Bronchial epithelial cell (primary cell): ENCODE measurements at regions not wholly inside any gene's neighbourhood (a gene's known extent, or its start where the extent isn't known, plus 50 kb on each side); places are given as distances from the start of the nearest gene placed in this dataset.

Experiments
- DNase-seq: peaks from one replicate; pipeline ENCODE4 v3.0.0-alpha.2; 2010; ENCODE audit warnings: low read depth
- FAIRE-seq: peaks from 2 replicates; lab custom pipeline; 2011; peaks lifted over from hg19 to GRCh38; lab: Jason Lieb, UNC
- H3K27me3 ChIP-seq: 2 replicates; pipeline ENCODE4 v1.5.1; 2011; ENCODE audit warnings: low read length; ENCODE audit not compliant: control insufficient read depth, insufficient read depth
- H3K36me3 ChIP-seq: 2 replicates; pipeline ENCODE4 v1.5.1; 2011; ENCODE audit warnings: low read length; ENCODE audit not compliant: control insufficient read depth, insufficient read depth
- H3K4me3 ChIP-seq: 2 replicates; pipeline ENCODE4 v1.5.1; 2011; ENCODE audit warnings: mild to moderate bottlenecking, low read depth, low read length, control low read depth
- CTCF ChIP-seq: IDR thresholded peaks from 2 replicates; pipeline ENCODE4 v1.5.1; 2011; ENCODE audit warnings: mild to moderate bottlenecking, moderate library complexity, low read length, control low read depth, inconsistent platforms; ENCODE audit not compliant: insufficient read depth, severe bottlenecking

- no peaks in the 10 kb centered on the region for H3K27me3 ChIP-seq
- H3K36me3 ChIP-seq = no peaks in the 10 kb centered on the region
- no peak overlapping the region for H3K4me3 ChIP-seq
- no peak for DNase-seq
- no peak for TF ChIP-seq CTCF
- no peak for FAIRE-seq
These were observed 292.3 kb upstream of the FAT3 start for GRCh38 chr11:91932151-91932821.

- H3K36me3 ChIP-seq = no peaks in the 10 kb centered on the region
- TF ChIP-seq CTCF = no peak
- H3K27me3 ChIP-seq = no peaks in the 10 kb centered on the region
- FAIRE-seq = no peak
- H3K4me3 ChIP-seq = no peak overlapping the region
- no peak for DNase-seq
These were observed 297.2 kb upstream of the FAT3 start for GRCh38 chr11:91927448-91927847.

GRCh38 chr11:91926965-91927364, 297.7 kb upstream of the FAT3 start:
- FAIRE-seq = no peak

GRCh38 chr11:91922846-91923245, 301.8 kb upstream of the FAT3 start:
- H3K27me3 ChIP-seq = no peaks in the 10 kb centered on the region
- H3K36me3 ChIP-seq = no peaks in the 10 kb centered on the region
- FAIRE-seq (no peak), DNase-seq (no peak)
- H3K4me3 ChIP-seq = no peak overlapping the region
- no peak for TF ChIP-seq CTCF

More at GRCh38 chr11:91926965-91927364, 297.7 kb upstream of the FAT3 start:
- DNase-seq = no peak
- no peak overlapping the region for H3K4me3 ChIP-seq
- no peak for TF ChIP-seq CTCF
- no peaks in the 10 kb centered on the region for H3K27me3 ChIP-seq
- H3K36me3 ChIP-seq = no peaks in the 10 kb centered on the region

GRCh38 chr11:91921974-91922373, 302.6 kb upstream of the FAT3 start:
- H3K36me3 ChIP-seq = no peaks in the 10 kb centered on the region
- TF ChIP-seq CTCF = no peak
- FAIRE-seq (no peak), DNase-seq (peak; percentile 55)
- H3K4me3 ChIP-seq = no peak overlapping the region
- H3K27me3 ChIP-seq = no peaks in the 10 kb centered on the region

GRCh38 chr11:91913407-91913806, 311.2 kb upstream of the FAT3 start:
- FAIRE-seq = no peak
- TF ChIP-seq CTCF = no peak
- H3K36me3 ChIP-seq = no peaks in the 10 kb centered on the region
- no peak for DNase-seq
- no peak overlapping the region for H3K4me3 ChIP-seq
- H3K27me3 ChIP-seq = no peaks in the 10 kb centered on the region
